SK-N-SH (cell line): ENCODE measurements at regions not wholly inside any gene's neighbourhood (a gene's known extent, or its start where the extent isn't known, plus 50 kb on each side); places are given as distances from the start of the nearest gene placed in this dataset.

ENCODE experiments used
- CTCF ChIA-PET: fragments of 300-600, 350-600 bp; formaldehyde crosslinking; extraction: SDS; loops from one replicate; lab custom pipeline; 2021; lab: Yijun Ruan, JAX
- POLR2A ChIA-PET: fragments of 350-600 bp; sonication (Branson Sonifier 250); formaldehyde crosslinking; extraction: SDS; loops from one replicate; lab custom pipeline; 2020; ENCODE audit warnings: antibody characterized with exemption, inconsistent platforms; lab: Yijun Ruan, JAX
- DNase-seq: peaks from one replicate; pipeline ENCODE4 v3.0.0; 2012
- H2AFZ ChIP-seq: fragments of 200-600 bp; sonication (generic); 2 replicates; pipeline ENCODE4 v1.8.1; 2016; ENCODE audit warnings: antibody characterized with exemption, mild to moderate bottlenecking, low read depth
- H3F3A ChIP-seq: fragments of 200-600 bp; sonication (generic); replicated peaks from 2 replicates; pipeline ENCODE3; 2016; ENCODE audit warnings: antibody characterized with exemption, mild to moderate bottlenecking; ENCODE audit not compliant: insufficient read depth
- H3K27ac ChIP-seq, 2 experiments: fragments of 200-500 bp in 1 of 2; fragments of 200-600 bp in 1 of 2; sonication (Bioruptor generic) in 1 of 2; sonication (generic), shearing (Covaris generic) in 1 of 2; 2 replicates each; pipeline versions ENCODE4 v1.5.1 to v1.6.1; 2014 to 2016; ENCODE audit warnings: low read depth in 2 of 2, inconsistent platforms in 1 of 2, low read length in 1 of 2, mild to moderate bottlenecking in 1 of 2, mixed read lengths in 1 of 2
- H3K27me3 ChIP-seq: fragments of 200-600 bp; sonication (generic), shearing (Covaris generic); 2 replicates; pipeline ENCODE4 v1.6.1; 2016; ENCODE audit warnings: mixed run types; ENCODE audit not compliant: insufficient read depth
- H3K36me3 ChIP-seq, 2 experiments: fragments of 200-500 bp in 1 of 2; fragments of 200-600 bp in 1 of 2; sonication (Bioruptor generic) in 1 of 2; sonication (generic) in 1 of 2; replicated peaks in 1 of 2; 2 replicates each; pipeline versions ENCODE3 to v1.5.1; 2014 to 2016; ENCODE audit warnings: low read length in 1 of 2, mild to moderate bottlenecking in 1 of 2; ENCODE audit not compliant: insufficient read depth in 2 of 2, control insufficient read depth in 1 of 2
- H3K4me1 ChIP-seq, 2 experiments: fragments of 200-500 bp in 1 of 2; fragments of 200-600 bp in 1 of 2; sonication (Bioruptor generic) in 1 of 2; sonication (generic), shearing (Covaris generic) in 1 of 2; 2 replicates each; pipeline versions ENCODE4 v1.5.1 to v1.6.1; 2014 to 2016; ENCODE audit warnings: low read depth in 1 of 2, low read length in 1 of 2, mixed run types in 1 of 2; ENCODE audit not compliant: insufficient read depth in 2 of 2, control insufficient read depth in 1 of 2
- H3K4me2 ChIP-seq: fragments of 200-600 bp; sonication (generic), shearing (Covaris generic); 2 replicates; pipeline ENCODE4 v1.6.1; 2017; ENCODE audit warnings: mixed run types
- H3K4me3 ChIP-seq, 2 experiments: fragments of 200-500 bp in 1 of 2; fragments of 200-600 bp in 1 of 2; sonication (Bioruptor generic) in 1 of 2; sonication (generic), shearing (Covaris generic) in 1 of 2; 2 replicates each; pipeline versions ENCODE4 v1.5.1 to v1.8.1; 2014 to 2016; ENCODE audit warnings: low read depth in 2 of 2, inconsistent platforms in 1 of 2, low read length in 1 of 2, mild to moderate bottlenecking in 1 of 2, mixed read lengths in 1 of 2, moderate library complexity in 1 of 2
- H3K79me2 ChIP-seq: fragments of 200-600 bp; sonication (generic); 2 replicates; pipeline ENCODE4 v1.8.1; 2017; ENCODE audit warnings: mild to moderate bottlenecking; ENCODE audit not compliant: insufficient read depth
- H3K9ac ChIP-seq: fragments of 200-600 bp; sonication (generic); 2 replicates; pipeline ENCODE4 v1.6.1; 2017; ENCODE audit warnings: mixed run types
- H3K9me2 ChIP-seq: fragments of 200-600 bp; sonication (generic); 2 replicates; pipeline ENCODE4 v1.6.1; 2017; ENCODE audit warnings: mixed run types
- H3K9me3 ChIP-seq: fragments of 200-600 bp; sonication (generic); 2 replicates; pipeline ENCODE4 v1.6.1; 2017; ENCODE audit warnings: mixed run types, mild to moderate bottlenecking, moderate library complexity
- H4K20me1 ChIP-seq: fragments of 200-600 bp; sonication (generic); 2 replicates; pipeline ENCODE4 v1.6.1; 2017; ENCODE audit warnings: mild to moderate bottlenecking, mixed run types; ENCODE audit not compliant: insufficient read depth
- CHD2 ChIP-seq: fragments of 150-350 bp; IDR thresholded peaks from 2 replicates; pipeline ENCODE4 v1.6.1; 2018; ENCODE audit warnings: low read length; ENCODE audit not compliant: partially characterized antibody
- EP300 ChIP-seq, 2 experiments: IDR thresholded peaks; 2 replicates each; pipeline versions ENCODE4 v1.4.0 to v1.6.1; 2012; ENCODE audit warnings: borderline replicate concordance in 1 of 2, low read depth in 1 of 2, low read length in 1 of 2
- FOXJ3 ChIP-seq: sonication (generic); formaldehyde crosslinking; IDR thresholded peaks from 2 replicates; pipeline ENCODE4 v1.5.1; 2020; ENCODE audit warnings: mild to moderate bottlenecking, missing genetic modification reagents
- GABPA ChIP-seq: IDR thresholded peaks from 2 replicates; pipeline ENCODE4 v1.4.0; 2012; ENCODE audit warnings: low read depth, mild to moderate bottlenecking
- IRF3 ChIP-seq: fragments of 150-350 bp; IDR thresholded peaks from 2 replicates; pipeline ENCODE4 v1.6.1; 2016; ENCODE audit warnings: mild to moderate bottlenecking, low read depth, low read length
- PBX3 ChIP-seq: IDR thresholded peaks from 2 replicates; pipeline ENCODE4; 2012
- TAF1 ChIP-seq: IDR thresholded peaks from 2 replicates; pipeline ENCODE4 v1.6.1; 2012; ENCODE audit warnings: low read depth, mild to moderate bottlenecking, low read length, moderate library complexity, borderline replicate concordance
- TCF12 ChIP-seq: IDR thresholded peaks from 2 replicates; pipeline ENCODE4 v1.4.0; 2012
- TEAD4 ChIP-seq: IDR thresholded peaks from 2 replicates; pipeline ENCODE4 v1.4.0; 2012; ENCODE audit warnings: mild to moderate bottlenecking, borderline replicate concordance; ENCODE audit not compliant: insufficient read depth
- YY1 ChIP-seq: IDR thresholded peaks from 2 replicates; pipeline ENCODE4 v1.4.0; 2012; ENCODE audit warnings: low read depth, mild to moderate bottlenecking
- WGBS: methylation state at CpG from one replicate; pipeline ENCODE4 v1.1.6; 2017; ENCODE audit warnings: low lambda C conversion rate; 5-methylcytosine and 5-hydroxymethylcytosine counted together
- TF ChIP-seq, protein P1 (sequence below): fragments of 200-600 bp; sonication (generic); IDR thresholded peaks from 2 replicates; pipeline ENCODE4 v1.6.1; 2017; ENCODE audit warnings: antibody characterized with exemption, mild to moderate bottlenecking, moderate library complexity

GRCh38 chr20:1825938-1826445 lies 69.2 kb upstream of the SIRPA start (continued):
- TF ChIP-seq, protein P1, sequence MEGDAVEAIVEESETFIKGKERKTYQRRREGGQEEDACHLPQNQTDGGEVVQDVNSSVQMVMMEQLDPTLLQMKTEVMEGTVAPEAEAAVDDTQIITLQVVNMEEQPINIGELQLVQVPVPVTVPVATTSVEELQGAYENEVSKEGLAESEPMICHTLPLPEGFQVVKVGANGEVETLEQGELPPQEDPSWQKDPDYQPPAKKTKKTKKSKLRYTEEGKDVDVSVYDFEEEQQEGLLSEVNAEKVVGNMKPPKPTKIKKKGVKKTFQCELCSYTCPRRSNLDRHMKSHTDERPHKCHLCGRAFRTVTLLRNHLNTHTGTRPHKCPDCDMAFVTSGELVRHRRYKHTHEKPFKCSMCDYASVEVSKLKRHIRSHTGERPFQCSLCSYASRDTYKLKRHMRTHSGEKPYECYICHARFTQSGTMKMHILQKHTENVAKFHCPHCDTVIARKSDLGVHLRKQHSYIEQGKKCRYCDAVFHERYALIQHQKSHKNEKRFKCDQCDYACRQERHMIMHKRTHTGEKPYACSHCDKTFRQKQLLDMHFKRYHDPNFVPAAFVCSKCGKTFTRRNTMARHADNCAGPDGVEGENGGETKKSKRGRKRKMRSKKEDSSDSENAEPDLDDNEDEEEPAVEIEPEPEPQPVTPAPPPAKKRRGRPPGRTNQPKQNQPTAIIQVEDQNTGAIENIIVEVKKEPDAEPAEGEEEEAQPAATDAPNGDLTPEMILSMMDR: no peak
- TF ChIP-seq TEAD4: no peak
- TF ChIP-seq IRF3: no peak
- no peak for TF ChIP-seq EP300 (IDR thresholded peaks at IDR 0.05; ENCODE audit: borderline replicate concordance in 1 of 2, low read depth in 1 of 2, low read length in 1 of 2)
- TF ChIP-seq PBX3: no peak
- TF ChIP-seq FOXJ3 (CRISPR knock-in tag): no peak
- no peak for TF ChIP-seq CHD2
- TF ChIP-seq TAF1: no peak
- no peak for TF ChIP-seq GABPA

DNA sequence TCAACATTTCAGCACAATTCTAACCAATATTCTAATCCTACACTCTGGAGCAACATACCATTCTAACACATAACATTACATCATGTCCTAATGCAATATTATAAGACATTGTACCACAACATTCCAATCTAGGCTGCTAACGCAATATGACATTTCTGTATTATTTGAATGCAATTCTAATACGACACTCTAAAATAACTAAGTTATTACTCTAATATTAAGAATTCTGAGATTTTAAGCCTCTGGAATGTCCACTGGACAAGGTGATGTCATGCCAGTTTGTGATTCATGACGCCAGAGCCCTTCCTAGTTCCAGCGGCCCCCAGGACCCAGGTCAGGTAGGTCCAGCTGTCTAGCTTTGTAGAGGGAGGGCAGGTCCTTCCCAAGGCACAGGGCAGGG lies 69.7 kb upstream of the SIRPA start:
- no peaks in the 10 kb centered on the region for H4K20me1 ChIP-seq
- no peaks in the 10 kb centered on the region for H3K27me3 ChIP-seq
- CTCF ChIA-PET: no interaction called here
- H3K4me1 ChIP-seq: peaks cover 7 to 12% of the 10 kb centered on the region in 2 experiments; a peak in 3 of 4 replicates
- H2AFZ ChIP-seq: no peak overlapping the region
- DNase-seq: no peak
- no peaks in the 10 kb centered on the region for H3K9me2 ChIP-seq
- 35% methylated on average over 4 of the region's 4 CpGs for WGBS
- H3K79me2 ChIP-seq: no peaks in the 10 kb centered on the region
- H3K4me2 ChIP-seq: no peak overlapping the region
- POLR2A ChIA-PET: no interaction called here
- H3F3A ChIP-seq: peaks cover 8% of the 10 kb centered on the region
- peaks cover 7% of the 10 kb centered on the region for H3K9me3 ChIP-seq
- H3K9ac ChIP-seq: no peak overlapping the region
- TF ChIP-seq YY1 (no peak), IRF3 (no peak), PBX3 (0 out of 2 replicates have a peak, but pooled peaks have one; percentile 48), TCF12 (0 out of 2 replicates have a peak, but pooled peaks have one; percentile 24), EP300 (IDR thresholded peaks at IDR 0.05; ENCODE audit: borderline replicate concordance in 1 of 2, low read depth in 1 of 2, low read length in 1 of 2) (peak in 1 of 2 experiments; percentile 30; a peak in 1 of 4 replicates)
- H3K27ac ChIP-seq: peak overlapping the region in 1 of 2 experiments; percentile 51; a peak in 1 of 4 replicates
- no peaks in the 10 kb centered on the region for H3K36me3 ChIP-seq
- H3K4me3 ChIP-seq: no peak overlapping the region
